DMS 273 treated with DMSO at 0.1 percent for 48 hours (cell line): ENCODE measurements at regions not wholly inside any gene's neighbourhood (a gene's known extent, or its start where the extent isn't known, plus 50 kb on each side); places are given as distances from the start of the nearest gene placed in this dataset.

Experiments
- DNase-seq: peaks from one replicate; lab custom pipeline; 2025; lab: John Stamatoyannopoulos, UW

DNA sequence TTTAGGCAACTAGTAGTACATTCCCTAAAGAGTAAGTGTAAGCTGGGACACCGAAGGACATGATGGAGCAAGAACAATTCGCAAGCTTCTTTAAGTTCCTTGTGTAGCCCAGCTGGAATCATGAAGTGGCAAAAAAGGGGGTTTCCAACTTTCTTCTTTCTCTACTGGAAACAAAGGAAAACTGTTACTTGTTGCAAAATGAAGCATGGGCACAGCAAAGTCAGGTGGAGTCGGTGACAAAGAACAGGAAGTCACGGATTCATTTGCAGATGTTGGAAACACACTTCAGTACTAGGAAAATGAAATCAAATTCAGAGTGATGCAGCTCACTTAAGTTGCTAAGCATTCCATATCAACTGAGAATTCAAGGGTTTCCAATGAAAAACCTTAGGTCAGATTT, 706.9 kb upstream of the STXBP6 start:
- no peak for DNase-seq

DNA sequence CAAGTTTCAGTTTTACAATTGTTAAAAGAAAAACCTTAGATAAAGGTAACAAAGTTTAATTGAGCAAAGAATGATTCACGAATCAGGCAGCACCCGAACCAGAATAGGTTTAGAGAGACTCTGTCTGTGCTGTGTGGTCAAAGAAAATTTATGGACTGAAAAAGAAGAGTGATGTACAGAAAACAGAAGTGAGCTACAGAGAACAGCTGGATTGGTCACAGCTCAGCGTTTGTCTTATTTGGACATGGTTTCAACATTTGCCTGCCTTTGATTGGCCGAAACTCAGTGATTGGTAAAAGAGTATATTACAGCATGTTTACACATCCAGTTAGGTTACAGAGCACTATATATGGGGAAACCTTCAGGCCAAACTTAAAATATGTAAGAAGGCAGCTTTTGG, 703.2 kb upstream of the STXBP6 start:
- no peak for DNase-seq

DNA sequence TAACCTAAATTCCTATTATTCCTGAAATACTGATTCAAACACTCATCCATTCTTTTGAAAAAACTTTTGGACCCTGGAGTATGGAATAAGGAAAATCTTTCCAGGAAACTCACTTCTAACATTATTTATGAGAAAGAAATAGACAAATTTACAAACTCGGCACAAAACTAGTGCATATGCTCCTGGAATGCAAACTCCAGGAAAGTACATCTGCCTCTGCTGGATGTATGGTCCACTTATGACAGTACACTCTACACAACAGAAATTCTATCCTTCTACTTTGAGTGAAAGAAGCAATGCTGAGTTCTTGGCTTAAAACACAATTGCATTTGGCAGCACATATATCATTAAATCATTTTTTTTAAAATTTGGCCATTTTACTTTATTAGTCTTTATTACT, 700.5 kb upstream of the STXBP6 start:
- DNase-seq: no peak
